ENCODE measurements at regions not wholly inside any gene's neighbourhood (a gene's known extent, or its start where the extent isn't known, plus 50 kb on each side); places are given as distances from the start of the nearest gene placed in this dataset.

- TF ChIP-seq ZFX (IDR thresholded peaks at IDR 0.05), result no peak
- no peak for TF ChIP-seq CTCF (conservative IDR thresholded peaks at IDR 0.05)
These were observed 131.3 kb downstream of the FAM43A start for GRCh38 chr3:194816748-194817591.

Measured in C4-2B (cell line).